ENCODE measurements at regions not wholly inside any gene's neighbourhood (a gene's known extent, or its start where the extent isn't known, plus 50 kb on each side); places are given as distances from the start of the nearest gene placed in this dataset.

DNA sequence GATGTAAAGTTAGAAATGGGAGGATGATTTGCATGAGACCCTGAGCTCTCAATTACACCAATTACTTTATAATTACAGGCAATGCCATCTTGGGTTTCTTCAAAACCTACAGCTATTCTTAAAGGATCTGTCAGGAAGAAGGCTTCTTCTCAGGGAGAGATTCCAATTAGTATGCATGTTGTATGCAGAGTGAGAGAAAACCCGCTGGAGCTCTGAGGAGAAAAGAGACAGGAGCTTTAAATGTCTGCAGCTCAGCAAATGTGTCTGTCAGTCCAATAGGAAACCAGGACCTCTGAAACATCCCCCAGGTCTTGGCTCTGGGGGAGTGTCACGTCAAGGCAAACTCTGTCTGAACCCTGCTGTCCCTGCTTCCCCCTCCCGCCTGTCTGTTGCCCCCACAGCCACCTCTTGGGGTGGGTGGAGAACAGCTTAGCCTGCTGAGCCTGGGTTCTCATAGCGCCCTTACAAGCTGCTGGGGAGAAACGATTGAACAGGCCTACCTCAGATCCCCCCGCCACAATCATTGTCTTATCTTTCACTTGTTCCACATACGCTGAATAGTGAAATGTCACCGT is 140.2 kb downstream of the SPATA19 start:
- TF ChIP-seq EZH2phosphoT487 (IDR thresholded peaks at IDR 0.05; ENCODE audit: borderline replicate concordance, low read length) = no peak
- TF ChIP-seq EZH2 (IDR thresholded peaks at IDR 0.05; ENCODE audit: low read length, unreplicated experiment) = no peak
- TF ChIP-seq, protein P1, sequence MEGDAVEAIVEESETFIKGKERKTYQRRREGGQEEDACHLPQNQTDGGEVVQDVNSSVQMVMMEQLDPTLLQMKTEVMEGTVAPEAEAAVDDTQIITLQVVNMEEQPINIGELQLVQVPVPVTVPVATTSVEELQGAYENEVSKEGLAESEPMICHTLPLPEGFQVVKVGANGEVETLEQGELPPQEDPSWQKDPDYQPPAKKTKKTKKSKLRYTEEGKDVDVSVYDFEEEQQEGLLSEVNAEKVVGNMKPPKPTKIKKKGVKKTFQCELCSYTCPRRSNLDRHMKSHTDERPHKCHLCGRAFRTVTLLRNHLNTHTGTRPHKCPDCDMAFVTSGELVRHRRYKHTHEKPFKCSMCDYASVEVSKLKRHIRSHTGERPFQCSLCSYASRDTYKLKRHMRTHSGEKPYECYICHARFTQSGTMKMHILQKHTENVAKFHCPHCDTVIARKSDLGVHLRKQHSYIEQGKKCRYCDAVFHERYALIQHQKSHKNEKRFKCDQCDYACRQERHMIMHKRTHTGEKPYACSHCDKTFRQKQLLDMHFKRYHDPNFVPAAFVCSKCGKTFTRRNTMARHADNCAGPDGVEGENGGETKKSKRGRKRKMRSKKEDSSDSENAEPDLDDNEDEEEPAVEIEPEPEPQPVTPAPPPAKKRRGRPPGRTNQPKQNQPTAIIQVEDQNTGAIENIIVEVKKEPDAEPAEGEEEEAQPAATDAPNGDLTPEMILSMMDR (conservative IDR thresholded peaks at IDR 0.05; ENCODE audit: low read depth, low read length) = no peak
- no peaks in the 10 kb centered on the region for H3K79me2 ChIP-seq (ENCODE audit: low read length)
- no peak overlapping the region for H2AFZ ChIP-seq (ENCODE audit: low read length)
- ChIA-PET POLR2A (ENCODE audit: unreplicated experiment) (no interaction called here), CTCF (no interaction called here)
- peaks cover 34% of the 10 kb centered on the region; the same call in 1 of the 2 replicates for H3K9me3 ChIP-seq (ENCODE audit: low read length)
- no peak overlapping the region for H3K9ac ChIP-seq (ENCODE audit: low read length)
- no peak overlapping the region for H3K4me2 ChIP-seq (ENCODE audit: low read length)
- H3F3A ChIP-seq (ENCODE audit: low read length, unreplicated experiment) = no peaks in the 10 kb centered on the region
- no peak overlapping the region for H3K4me3 ChIP-seq (ENCODE audit: low read length)
- no peaks in the 10 kb centered on the region for H4K20me1 ChIP-seq (ENCODE audit: low read length)
- intact Hi-C loops (cut with micrococcal nuclease) = no loop called here
- H3K36me3 ChIP-seq (ENCODE audit: low read depth, low read length) = no peaks in the 10 kb centered on the region
- no peak overlapping the region for H3K27ac ChIP-seq (ENCODE audit: low read length)
- DNase-seq = no peak
- ATAC-seq = no peak
- no peaks in the 10 kb centered on the region for H3K9me2 ChIP-seq (replicated peaks; ENCODE audit: low read length)
- no peaks in the 10 kb centered on the region for H3K27me3 ChIP-seq (ENCODE audit: low read length)
- H3K4me1 ChIP-seq (ENCODE audit: insufficient read depth, low read length) = no peaks in the 10 kb centered on the region
- no TSS peak for BruUV-seq (replicated peaks)

DNA sequence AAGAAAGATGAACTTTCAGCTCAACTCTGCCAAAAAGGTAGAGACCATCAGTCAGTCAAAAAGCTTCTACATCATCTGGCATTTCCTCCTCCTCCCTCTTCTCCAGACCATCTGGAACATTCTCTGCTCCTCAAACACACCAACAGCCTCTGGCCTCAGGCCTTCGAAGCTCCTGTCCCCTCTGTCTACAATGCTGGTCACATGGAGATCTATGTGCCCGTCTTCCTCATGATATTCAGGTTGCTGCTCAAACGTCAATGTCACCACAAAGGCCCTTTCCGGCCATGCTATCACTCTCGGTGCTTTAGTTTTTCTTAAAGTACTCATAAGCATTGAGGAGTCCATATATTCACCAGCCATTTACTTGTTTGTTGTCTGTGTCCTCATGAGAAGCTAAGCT is 146.2 kb downstream of the SPATA19 start:
- CTCF ChIA-PET = no interaction called here
- H3K4me2 ChIP-seq (ENCODE audit: low read length) = no peak overlapping the region
- no peak overlapping the region for H3K9ac ChIP-seq (ENCODE audit: low read length)
- H3K79me2 ChIP-seq (ENCODE audit: low read length) = no peaks in the 10 kb centered on the region
- no peaks in the 10 kb centered on the region for H3K27me3 ChIP-seq (ENCODE audit: low read length)
- no peaks in the 10 kb centered on the region for H3K36me3 ChIP-seq (ENCODE audit: low read depth, low read length)
- H3K9me3 ChIP-seq (ENCODE audit: low read length) = peaks cover 34% of the 10 kb centered on the region
- intact Hi-C loops (cut with micrococcal nuclease) = no loop called here
- TF ChIP-seq, protein P1 (conservative IDR thresholded peaks at IDR 0.05; ENCODE audit: low read depth, low read length) = no peak
- TF ChIP-seq EZH2phosphoT487 (IDR thresholded peaks at IDR 0.05; ENCODE audit: borderline replicate concordance, low read length) = no peak
- no peak for TF ChIP-seq EZH2 (IDR thresholded peaks at IDR 0.05; ENCODE audit: low read length, unreplicated experiment)
- H3F3A ChIP-seq (ENCODE audit: low read length, unreplicated experiment) = no peaks in the 10 kb centered on the region
- no peak overlapping the region for H3K27ac ChIP-seq (ENCODE audit: low read length)
- H3K9me2 ChIP-seq (replicated peaks; ENCODE audit: low read length) = no peaks in the 10 kb centered on the region
- BruUV-seq (replicated peaks) = no TSS peak
- POLR2A ChIA-PET (ENCODE audit: unreplicated experiment) = no interaction called here
- DNase-seq (no peak), ATAC-seq (no peak)
- H2AFZ ChIP-seq (ENCODE audit: low read length) = no peak overlapping the region
- no peaks in the 10 kb centered on the region for H4K20me1 ChIP-seq (ENCODE audit: low read length)
- H3K4me1 ChIP-seq (ENCODE audit: insufficient read depth, low read length) = no peaks in the 10 kb centered on the region
- no peak overlapping the region for H3K4me3 ChIP-seq (ENCODE audit: low read length)

DNA sequence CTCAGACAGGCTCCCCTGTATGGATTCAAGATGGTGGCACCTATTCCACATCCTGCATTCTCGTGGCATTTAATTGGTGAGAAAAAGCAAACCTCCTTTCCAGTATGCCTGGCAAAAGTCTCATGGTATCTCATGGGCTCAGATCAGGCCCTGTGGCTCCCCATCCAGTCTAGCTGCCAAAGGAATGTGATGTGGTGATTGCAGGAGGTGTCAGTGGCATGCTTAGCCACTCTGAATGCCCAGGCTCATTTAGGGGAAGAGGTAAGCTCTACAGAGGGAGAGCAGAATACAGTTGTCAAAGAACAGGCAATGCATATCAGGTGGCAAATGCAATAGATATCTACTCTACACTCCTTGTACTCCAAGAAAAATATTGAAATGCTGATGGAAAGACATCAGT is 146.7 kb downstream of the SPATA19 start:
- H3F3A ChIP-seq (ENCODE audit: low read length, unreplicated experiment) = no peaks in the 10 kb centered on the region
- H3K36me3 ChIP-seq (ENCODE audit: low read depth, low read length) = no peaks in the 10 kb centered on the region
- ATAC-seq (no peak), DNase-seq (no peak)
- H3K9me2 ChIP-seq (replicated peaks; ENCODE audit: low read length) = no peaks in the 10 kb centered on the region
- no peaks in the 10 kb centered on the region for H3K27me3 ChIP-seq (ENCODE audit: low read length)
- peaks cover 34% of the 10 kb centered on the region for H3K9me3 ChIP-seq (ENCODE audit: low read length)
- no peaks in the 10 kb centered on the region for H3K4me1 ChIP-seq (ENCODE audit: insufficient read depth, low read length)
- intact Hi-C loops (cut with micrococcal nuclease) = no loop called here
- no peak overlapping the region for H3K27ac ChIP-seq (ENCODE audit: low read length)
- H3K9ac ChIP-seq (ENCODE audit: low read length) = no peak overlapping the region
- no peak for TF ChIP-seq EZH2phosphoT487 (IDR thresholded peaks at IDR 0.05; ENCODE audit: borderline replicate concordance, low read length)
- TF ChIP-seq, protein P1 (conservative IDR thresholded peaks at IDR 0.05; ENCODE audit: low read depth, low read length) = no peak
- TF ChIP-seq EZH2 (IDR thresholded peaks at IDR 0.05; ENCODE audit: low read length, unreplicated experiment) = no peak
- no peak overlapping the region for H3K4me3 ChIP-seq (ENCODE audit: low read length)
- BruUV-seq (replicated peaks) = no TSS peak
- ChIA-PET CTCF (no interaction called here), POLR2A (ENCODE audit: unreplicated experiment) (no interaction called here)
- no peaks in the 10 kb centered on the region for H3K79me2 ChIP-seq (ENCODE audit: low read length)
- no peaks in the 10 kb centered on the region for H4K20me1 ChIP-seq (ENCODE audit: low read length)
- no peak overlapping the region for H3K4me2 ChIP-seq (ENCODE audit: low read length)
- no peak overlapping the region for H2AFZ ChIP-seq (ENCODE audit: low read length)
